IPS DF 4.7 (cell line): ENCODE measurements at regions not wholly inside any gene's neighbourhood (a gene's known extent, or its start where the extent isn't known, plus 50 kb on each side); places are given as distances from the start of the nearest gene placed in this dataset.

Experiments used
- DNase-seq: peaks from one replicate; pipeline ENCODE4 v3.0.0-alpha.2; 2013; ENCODE audit warnings: low spot score; ENCODE audit errors: extremely low read depth

GRCh38 chr10:90451283-90451682 is 406.6 kb downstream of the HTR7 start:
- no peak for DNase-seq

DNA sequence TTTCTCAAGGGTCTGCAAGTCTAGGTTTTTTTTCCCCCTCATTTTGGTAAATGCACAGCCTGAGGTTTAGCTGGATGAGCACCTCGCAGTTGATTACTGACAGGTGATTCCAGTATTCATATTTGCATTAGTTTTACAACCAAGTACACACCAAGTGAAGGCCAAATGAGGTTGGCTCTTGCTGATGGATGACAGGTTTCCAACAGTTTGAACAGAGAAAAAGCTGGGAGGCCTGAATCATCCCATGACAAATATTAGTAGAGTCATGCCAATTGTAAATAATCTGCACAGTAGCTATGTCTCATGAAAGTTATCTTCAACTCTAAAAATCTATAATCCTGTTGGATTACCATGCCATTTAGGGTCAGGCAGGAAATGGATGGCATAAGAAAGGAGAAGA is 399.8 kb downstream of the HTR7 start:
- DNase-seq = no peak

GRCh38 chr10:90458571-90458970 is 399.3 kb downstream of the HTR7 start:
- no peak for DNase-seq

- DNase-seq = no peak
Measured at GRCh38 chr10:90461437-90462155, 396.2 kb downstream of the HTR7 start.

- no peak for DNase-seq
Measured at GRCh38 chr10:90462749-90463470, 394.9 kb downstream of the HTR7 start.

- no peak for DNase-seq
Measured at GRCh38 chr10:90464329-90464728, 393.5 kb downstream of the HTR7 start.

DNA sequence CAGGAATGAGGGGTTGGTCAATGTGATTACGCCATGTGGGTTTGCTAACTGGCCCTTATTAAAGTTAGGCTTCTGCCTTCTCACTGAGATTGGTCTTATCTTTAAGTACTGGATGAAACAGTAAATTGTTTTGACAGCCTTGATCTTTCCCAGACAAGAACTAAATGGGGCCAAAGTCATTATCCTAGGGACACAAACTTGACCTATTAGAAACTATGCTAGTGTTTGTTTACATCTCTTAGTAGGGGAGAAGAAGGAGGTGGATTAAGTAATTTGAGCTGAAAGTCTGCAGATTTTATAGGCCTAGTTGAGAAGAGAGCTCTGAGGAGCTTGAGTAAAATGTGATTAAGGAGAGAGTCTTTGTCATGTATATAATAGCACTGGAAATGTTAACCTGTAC is 386.9 kb downstream of the HTR7 start:
- DNase-seq = no peak

- no peak for DNase-seq
Measured at GRCh38 chr10:90480466-90480865, 377.4 kb downstream of the HTR7 start.

DNA sequence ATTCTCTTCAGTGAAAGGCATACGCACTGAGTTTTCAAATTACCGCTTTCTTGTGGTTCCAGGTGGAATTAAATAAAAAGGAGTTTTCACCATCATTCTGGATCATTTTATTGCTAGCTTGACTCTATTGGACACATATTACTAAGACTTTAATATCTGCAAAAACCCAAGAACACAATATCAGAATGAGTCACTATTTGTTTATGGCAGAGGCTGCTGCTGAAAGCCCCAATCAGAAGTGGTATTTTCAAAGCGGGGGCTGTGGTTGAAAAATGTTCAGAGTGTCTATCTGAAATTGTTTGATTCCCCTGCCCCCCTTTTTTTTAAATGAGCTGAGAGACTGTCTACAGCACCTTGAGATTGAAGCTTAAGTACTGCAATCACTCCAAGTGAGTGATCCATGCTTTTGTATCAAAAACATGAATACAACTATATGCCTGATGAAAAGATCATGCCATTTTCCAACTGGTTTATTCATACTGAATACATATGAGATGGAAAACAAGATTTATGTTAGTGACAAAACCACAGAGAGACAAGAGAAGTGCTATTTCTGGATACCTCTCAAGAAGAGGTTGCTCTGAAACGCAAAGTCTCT is 376.4 kb downstream of the HTR7 start:
- no peak for DNase-seq

- no peak for DNase-seq
Measured at GRCh38 chr10:90484518-90484917, 373.3 kb downstream of the HTR7 start.

GRCh38 chr10:90494183-90494582 is 363.7 kb downstream of the HTR7 start:
- DNase-seq = no peak

- no peak for DNase-seq
Measured at GRCh38 chr10:90504172-90504571, 353.7 kb downstream of the HTR7 start.

GRCh38 chr10:90526721-90527120 is 331.1 kb downstream of the HTR7 start:
- no peak for DNase-seq

DNA sequence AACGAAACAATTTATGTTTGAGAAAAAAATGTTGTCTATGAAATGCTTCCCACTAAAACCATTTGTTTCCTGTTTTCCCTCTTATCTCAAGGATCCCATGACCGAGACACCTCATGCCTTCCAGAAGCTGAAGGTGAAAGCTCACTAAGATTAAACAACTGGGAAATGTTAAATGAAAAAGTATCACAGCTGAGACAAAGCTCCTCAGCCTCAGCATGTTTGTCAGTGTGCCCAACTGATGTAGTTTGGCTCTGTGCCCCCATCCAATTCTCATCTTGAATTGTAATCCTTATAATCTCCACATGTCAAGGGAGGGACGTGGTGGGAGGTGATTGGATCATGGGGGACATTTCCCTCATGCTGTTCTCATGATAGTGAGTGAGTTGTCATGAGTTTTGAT is 327.3 kb downstream of the HTR7 start:
- DNase-seq = no peak

- no peak for DNase-seq
Measured at GRCh38 chr10:90557385-90557784, 300.5 kb downstream of the HTR7 start.

- DNase-seq = no peak
Measured at GRCh38 chr10:90560331-90560730, 297.5 kb downstream of the HTR7 start.

DNA sequence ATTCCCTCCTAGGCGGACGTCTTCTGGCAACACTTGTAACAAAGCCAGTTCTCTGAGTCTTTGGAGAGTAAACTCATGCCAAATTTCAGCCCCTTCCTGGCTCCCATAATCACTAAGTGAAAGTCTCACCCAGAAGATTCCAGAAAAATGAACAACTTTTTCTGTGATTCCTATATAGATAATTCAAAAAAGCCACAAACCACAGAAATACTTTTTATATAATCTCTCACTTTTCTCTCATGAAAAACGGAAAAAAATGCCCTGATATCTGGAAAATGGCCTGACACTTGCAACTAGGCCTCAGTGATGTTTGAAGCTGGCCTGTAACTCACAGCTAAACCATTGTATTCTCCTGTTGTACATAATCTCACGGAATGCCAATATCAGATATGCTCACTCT is 296.2 kb downstream of the HTR7 start:
- DNase-seq = no peak

DNA sequence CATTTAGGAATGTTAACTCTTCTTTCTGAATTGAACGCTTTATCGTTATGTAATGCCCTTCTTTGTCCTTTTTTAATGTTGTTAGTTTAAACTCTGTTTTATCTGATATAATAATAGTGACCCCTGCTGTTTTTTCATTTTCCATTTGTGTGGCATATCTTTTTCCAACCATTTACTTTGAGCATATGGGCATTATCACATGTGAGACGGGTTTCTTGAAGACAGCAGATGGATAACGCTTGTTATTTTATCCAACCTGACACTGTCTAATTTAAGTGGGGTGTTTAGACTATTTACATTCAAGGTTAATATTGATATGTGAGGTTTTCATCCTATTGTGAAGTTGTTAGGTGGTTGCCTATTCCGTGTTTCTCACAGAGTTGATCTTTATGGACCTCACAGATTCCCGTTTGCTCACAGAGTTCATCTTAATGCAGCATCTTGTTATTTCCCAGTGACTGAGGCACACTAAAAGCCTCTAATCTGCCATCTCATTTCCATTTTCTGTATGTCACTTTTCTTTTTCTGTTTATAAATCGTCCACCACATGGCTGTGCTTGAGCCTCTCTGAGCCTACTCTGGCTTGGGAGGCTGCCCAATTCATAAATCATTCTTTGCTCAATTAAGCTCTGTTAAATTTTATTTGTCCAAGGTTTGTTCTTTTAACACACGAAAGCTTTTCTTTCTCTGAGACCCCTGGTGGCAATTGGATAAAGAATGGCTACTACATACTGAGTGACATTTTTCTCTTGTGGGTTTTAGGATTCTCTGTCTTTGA is 286.2 kb downstream of the HTR7 start:
- no peak for DNase-seq

- no peak for DNase-seq
Measured at GRCh38 chr10:90575125-90575524, 282.7 kb downstream of the HTR7 start.

GRCh38 chr10:90577569-90577968 is 280.3 kb downstream of the HTR7 start:
- DNase-seq = no peak

DNA sequence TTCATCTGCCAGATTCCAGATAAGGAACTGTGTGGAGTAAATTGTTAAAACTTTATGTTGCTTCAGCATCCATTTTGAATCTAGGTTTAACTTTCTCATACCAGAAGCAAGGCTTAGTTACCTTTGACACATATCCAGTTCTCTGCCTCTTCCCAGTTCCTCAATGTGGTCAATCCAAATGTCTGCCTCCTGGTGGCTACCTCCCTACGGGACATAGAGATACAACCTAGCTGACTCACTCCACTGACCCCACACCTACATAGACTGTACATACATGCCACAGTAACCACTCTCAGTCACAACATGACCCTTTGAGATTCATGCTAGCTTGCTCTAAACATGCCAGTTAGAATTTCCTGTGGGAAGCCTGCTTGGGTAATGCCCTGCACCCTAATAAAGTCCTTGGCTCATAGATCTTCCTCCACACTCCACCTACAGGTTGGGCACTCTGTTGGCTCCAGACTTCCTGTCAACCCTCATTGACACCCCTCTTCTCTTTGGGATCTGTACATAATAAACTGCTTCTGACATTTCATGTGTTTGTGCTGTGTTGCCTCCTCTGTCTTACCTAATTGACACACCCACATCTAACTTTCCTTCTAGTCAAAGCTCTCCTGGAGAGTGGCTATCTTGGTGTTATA is 278.1 kb downstream of the HTR7 start:
- DNase-seq = no peak
